ENCODE measurements at regions not wholly inside any gene's neighbourhood (a gene's known extent, or its start where the extent isn't known, plus 50 kb on each side); places are given as distances from the start of the nearest gene placed in this dataset.

DNA sequence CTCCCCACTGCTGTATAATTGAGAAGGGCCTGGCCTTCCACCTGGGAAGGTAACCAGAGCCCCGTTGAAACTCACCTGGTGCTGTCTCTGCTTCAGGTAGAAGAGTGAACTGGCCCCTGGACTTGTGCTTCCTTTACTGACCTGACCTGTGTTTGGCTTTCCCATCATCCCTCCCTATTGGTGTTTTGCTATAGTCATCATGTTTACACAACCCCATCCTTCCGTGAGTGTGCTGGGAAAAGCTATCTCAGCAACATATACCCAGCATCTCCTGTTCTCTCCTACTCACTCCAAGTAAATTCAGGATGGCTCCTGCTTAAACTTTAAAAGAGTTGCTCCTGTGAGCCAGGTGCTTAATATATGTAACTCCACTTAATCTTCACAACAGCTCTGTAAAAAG is 77.2 kb upstream of the TSC22D2 start:
- TF ChIP-seq, protein P1, sequence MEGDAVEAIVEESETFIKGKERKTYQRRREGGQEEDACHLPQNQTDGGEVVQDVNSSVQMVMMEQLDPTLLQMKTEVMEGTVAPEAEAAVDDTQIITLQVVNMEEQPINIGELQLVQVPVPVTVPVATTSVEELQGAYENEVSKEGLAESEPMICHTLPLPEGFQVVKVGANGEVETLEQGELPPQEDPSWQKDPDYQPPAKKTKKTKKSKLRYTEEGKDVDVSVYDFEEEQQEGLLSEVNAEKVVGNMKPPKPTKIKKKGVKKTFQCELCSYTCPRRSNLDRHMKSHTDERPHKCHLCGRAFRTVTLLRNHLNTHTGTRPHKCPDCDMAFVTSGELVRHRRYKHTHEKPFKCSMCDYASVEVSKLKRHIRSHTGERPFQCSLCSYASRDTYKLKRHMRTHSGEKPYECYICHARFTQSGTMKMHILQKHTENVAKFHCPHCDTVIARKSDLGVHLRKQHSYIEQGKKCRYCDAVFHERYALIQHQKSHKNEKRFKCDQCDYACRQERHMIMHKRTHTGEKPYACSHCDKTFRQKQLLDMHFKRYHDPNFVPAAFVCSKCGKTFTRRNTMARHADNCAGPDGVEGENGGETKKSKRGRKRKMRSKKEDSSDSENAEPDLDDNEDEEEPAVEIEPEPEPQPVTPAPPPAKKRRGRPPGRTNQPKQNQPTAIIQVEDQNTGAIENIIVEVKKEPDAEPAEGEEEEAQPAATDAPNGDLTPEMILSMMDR (IDR thresholded peaks at IDR 0.05) = no peak
- TF ChIP-seq POLR2AphosphoS5 (IDR thresholded peaks at IDR 0.05) (no peak), POLR2A (IDR thresholded peaks at IDR 0.05; ENCODE audit: low read depth) (no peak), EP300 (IDR thresholded peaks at IDR 0.05) (no peak)
